PC-3 (cell line): ENCODE measurements at regions not wholly inside any gene's neighbourhood (a gene's known extent, or its start where the extent isn't known, plus 50 kb on each side); places are given as distances from the start of the nearest gene placed in this dataset.

Source experiments
- ATAC-seq: fragments of 200-7000 bp; cut with Tn5 transposase; 2 replicates; pipeline ENCODE4 v1.9.1; 2020; ENCODE audit warnings: mild to moderate bottlenecking, moderate library complexity
- BruUV-seq: library from RNA; stranded (reverse); fragments of 400-500 nt; replicated peaks from 2 replicates; lab custom pipeline; 2021; lab: Mats Ljungman, UMichigan
- CTCF ChIA-PET: fragments of 300-600 bp; sonication (Branson Sonifier 250); formaldehyde crosslinking; loops from one replicate; lab custom pipeline; 2022; ENCODE audit warnings: antibody characterized with exemption; lab: Charles Lee
- POLR2A ChIA-PET: fragments of 300-600 bp; sonication (Branson Sonifier 250); formaldehyde crosslinking; loops from one replicate; lab custom pipeline; 2022; ENCODE audit warnings: antibody characterized with exemption; ENCODE audit not compliant: unreplicated experiment; lab: Charles Lee
- DNase-seq: peaks from one replicate; pipeline ENCODE4 v3.0.0-alpha.2; 2015
- H2AFZ ChIP-seq: fragments of 300-600 bp; sonication (generic); 2 replicates; pipeline ENCODE4 v1.6.0; 2016; ENCODE audit warnings: antibody characterized with exemption, low read length
- H3F3A ChIP-seq: fragments of 300-600 bp; sonication (generic); one replicate; pipeline ENCODE4 v1.6.0; 2017; ENCODE audit warnings: antibody characterized with exemption, low read length, control low read depth, mild to moderate bottlenecking; ENCODE audit not compliant: unreplicated experiment
- H3K27ac ChIP-seq: fragments of 300-600 bp; sonication (generic); 2 replicates; pipeline ENCODE4 v1.5.1; 2016; ENCODE audit warnings: mild to moderate bottlenecking, low read length
- H3K27me3 ChIP-seq: fragments of 300-600 bp; sonication (generic); 2 replicates; pipeline ENCODE4 v1.6.1; 2016; ENCODE audit warnings: low read length, mixed read lengths
- H3K36me3 ChIP-seq: fragments of 300-600 bp; sonication (generic); 2 replicates; pipeline ENCODE4 v1.6.1; 2016; ENCODE audit warnings: low read depth, mixed run types, low read length, mixed read lengths
- H3K4me1 ChIP-seq: fragments of 300-600 bp; sonication (generic); 2 replicates; pipeline ENCODE4 v1.5.1; 2016; ENCODE audit warnings: low read length; ENCODE audit not compliant: insufficient read depth
- H3K4me2 ChIP-seq: fragments of 300-600 bp; sonication (generic); 2 replicates; pipeline ENCODE4 v1.6.0; 2016; ENCODE audit warnings: low read length
- H3K4me3 ChIP-seq: fragments of 300-600 bp; sonication (generic); 2 replicates; pipeline ENCODE4 v1.5.1; 2016; ENCODE audit warnings: mild to moderate bottlenecking, low read length, mixed read lengths
- H3K79me2 ChIP-seq: fragments of 300-600 bp; sonication (generic); 2 replicates; pipeline ENCODE4 v1.6.1; 2017; ENCODE audit warnings: low read length, mixed read lengths
- H3K9ac ChIP-seq: fragments of 300-600 bp; sonication (generic); 2 replicates; pipeline ENCODE4 v1.6.0; 2016; ENCODE audit warnings: mild to moderate bottlenecking, low read length
- H3K9me2 ChIP-seq: fragments of 300-600 bp; sonication (generic); replicated peaks from 2 replicates; pipeline ENCODE4 v1.6.1; 2016; ENCODE audit warnings: mixed run types, low read length, mixed read lengths
- H3K9me3 ChIP-seq: fragments of 300-600 bp; sonication (generic); 2 replicates; pipeline ENCODE4 v1.6.1; 2016; ENCODE audit warnings: low read length, mixed read lengths
- H4K20me1 ChIP-seq: fragments of 300-600 bp; sonication (generic); 2 replicates; pipeline ENCODE4 v1.6.1; 2016; ENCODE audit warnings: low read length, mixed read lengths
- CTCF ChIP-seq: fragments of 300-600 bp; sonication (generic); conservative IDR thresholded peaks from 2 replicates; pipeline ENCODE4 v1.5.1; 2017; ENCODE audit warnings: antibody characterized with exemption, low read depth, mild to moderate bottlenecking, low read length
- EZH2 ChIP-seq: fragments of 300-600 bp; sonication (generic); IDR thresholded peaks from one replicate; pipeline ENCODE4 v1.6.1; 2017; ENCODE audit warnings: antibody characterized with exemption, mild to moderate bottlenecking, low read length; ENCODE audit not compliant: unreplicated experiment
- EZH2phosphoT487 ChIP-seq: fragments of 300-600 bp; sonication (generic); IDR thresholded peaks from 2 replicates; pipeline ENCODE4 v1.6.1; 2018; ENCODE audit warnings: mild to moderate bottlenecking, antibody characterized with exemption, low read length, borderline replicate concordance
- intact Hi-C: fragments of 100-400 bp; cut with micrococcal nuclease; formaldehyde crosslinking; loops from 2 replicates; pipeline ENCODE4 v1.9.0; 2023

GRCh38 chr13:97559981-97560380 lies 126.0 kb downstream of the RAP2A start:
- Histone ChIP-seq H3K9me2 (no peaks in the 10 kb centered on the region), H3F3A (no peaks in the 10 kb centered on the region), H3K9ac (no peak overlapping the region), H3K36me3 (no peaks in the 10 kb centered on the region), H3K79me2 (no peaks in the 10 kb centered on the region), H3K4me2 (no peak overlapping the region), H3K27me3 (no peaks in the 10 kb centered on the region), H3K4me3 (no peak overlapping the region), H3K9me3 (no peaks in the 10 kb centered on the region), H4K20me1 (no peaks in the 10 kb centered on the region), H3K4me1 (no peaks in the 10 kb centered on the region), H2AFZ (no peak overlapping the region), H3K27ac (no peak overlapping the region)
- ChIA-PET POLR2A (interaction anchor here (0.6 kb wide), 1 partner anchor 842 kb away, joined by 5 read pairs; no protein-coding TSS in a partner anchor), CTCF (no interaction called here)
- ATAC-seq (no peak), DNase-seq (no peak)
- intact Hi-C loops: no loop called here
- BruUV-seq: no TSS peak
- TF ChIP-seq EZH2: no peak
- TF ChIP-seq CTCF: no peak
- no peak for TF ChIP-seq EZH2phosphoT487

- no TSS peak for BruUV-seq
- CTCF ChIA-PET: no interaction called here
- no peaks in the 10 kb centered on the region for H3K4me1 ChIP-seq
Observed at GRCh38 chr13:97561182-97561581, 127.2 kb downstream of the RAP2A start.

More at GRCh38 chr13:97561182-97561581, 127.2 kb downstream of the RAP2A start:
- Histone ChIP-seq H4K20me1 (no peaks in the 10 kb centered on the region), H3K4me3 (no peak overlapping the region), H3K36me3 (no peaks in the 10 kb centered on the region), H3K27me3 (no peaks in the 10 kb centered on the region), H3K9me2 (no peaks in the 10 kb centered on the region), H3K9me3 (no peaks in the 10 kb centered on the region), H2AFZ (no peak overlapping the region), H3F3A (no peaks in the 10 kb centered on the region), H3K4me2 (no peak overlapping the region), H3K27ac (no peak overlapping the region), H3K79me2 (no peaks in the 10 kb centered on the region), H3K9ac (no peak overlapping the region)
- ATAC-seq (no peak), DNase-seq (no peak)
- POLR2A ChIA-PET: no interaction called here
- intact Hi-C loops: no loop called here
- TF ChIP-seq CTCF (no peak), EZH2phosphoT487 (no peak), EZH2 (no peak)
